Activated CD8-positive, alpha-beta T cell treated with anti-CD3 and anti-CD28 coated beads, Interleukin-2, amount 10 ng/mL, durations not matched to agents 7 days and 5 days (primary cell): ENCODE measurements at regions not wholly inside any gene's neighbourhood (a gene's known extent, or its start where the extent isn't known, plus 50 kb on each side); places are given as distances from the start of the nearest gene placed in this dataset.
"Not testable (repeated sequence)": the region's sequence is repeated elsewhere in the genome, so short reads cannot be mapped to it uniquely, and the experiment has no call there.

Source experiments
- ATAC-seq: fragments of 150-1000 bp; cut with Tn5 transposase; one replicate; pipeline ENCODE4 v1.10.0; 2021; ENCODE audit warnings: moderate library complexity
- CTCF ChIA-PET: fragments of 350-600 bp; sonication (Branson Sonifier 250); formaldehyde crosslinking; loops from one replicate; lab custom pipeline; 2021; ENCODE audit warnings: antibody characterized with exemption; lab: Charles Lee
- POLR2A ChIA-PET: fragments of 350-600 bp; sonication (Branson Sonifier 250); formaldehyde crosslinking; loops from one replicate; lab custom pipeline; 2021; ENCODE audit warnings: antibody characterized with exemption; lab: Charles Lee
- DNase-seq: peaks from one replicate; pipeline ENCODE4 v3.0.0-alpha.2; 2020
- H3K27ac Mint-ChIP-seq: one replicate; pipeline ENCODE4 v1.8.0; 2021; ENCODE audit warnings: mild to moderate bottlenecking, mixed read lengths
- H3K27me3 Mint-ChIP-seq: one replicate; pipeline ENCODE4 v1.8.0; 2021; ENCODE audit warnings: low read depth, mixed read lengths
- H3K36me3 Mint-ChIP-seq: one replicate; pipeline ENCODE4 v1.8.0; 2021; ENCODE audit warnings: low read depth, mixed read lengths
- H3K4me1 Mint-ChIP-seq: one replicate; pipeline ENCODE4 v1.8.0; 2021; ENCODE audit warnings: low read depth, mixed read lengths
- H3K4me3 Mint-ChIP-seq: one replicate; pipeline ENCODE4 v1.8.0; 2021; ENCODE audit warnings: mild to moderate bottlenecking, mixed read lengths
- H3K9me3 Mint-ChIP-seq: one replicate; pipeline ENCODE4 v1.8.0; 2022; ENCODE audit warnings: mixed read lengths; ENCODE audit not compliant: insufficient read depth

- H3K4me1 Mint-ChIP-seq, result no peaks in the 10 kb centered on the region
- H3K27ac Mint-ChIP-seq, result no peak overlapping the region
- no peak overlapping the region for H3K4me3 Mint-ChIP-seq
- DNase-seq, result no peak
- ChIA-PET CTCF (no interaction called here), POLR2A (no interaction called here)
- no peak for ATAC-seq
- no peaks in the 10 kb centered on the region for H3K36me3 Mint-ChIP-seq
- peaks cover 56% of the 10 kb centered on the region for H3K27me3 Mint-ChIP-seq
- H3K9me3 Mint-ChIP-seq, result no peaks in the 10 kb centered on the region
Observed at GRCh38 chr10:100645613-100646392, 99.6 kb upstream of the PAX2 start.

GRCh38 chr10:100647928-100648327 lies 97.5 kb upstream of the PAX2 start:
- ATAC-seq (no peak), DNase-seq (no peak)
- ChIA-PET POLR2A (no interaction called here), CTCF (no interaction called here)
- no peak overlapping the region for H3K27ac Mint-ChIP-seq
- H3K9me3 Mint-ChIP-seq, result no peaks in the 10 kb centered on the region
- H3K36me3 Mint-ChIP-seq, result no peaks in the 10 kb centered on the region
- no peak overlapping the region for H3K4me3 Mint-ChIP-seq
- no peaks in the 10 kb centered on the region for H3K4me1 Mint-ChIP-seq
- H3K27me3 Mint-ChIP-seq, result peaks cover 49% of the 10 kb centered on the region

DNA sequence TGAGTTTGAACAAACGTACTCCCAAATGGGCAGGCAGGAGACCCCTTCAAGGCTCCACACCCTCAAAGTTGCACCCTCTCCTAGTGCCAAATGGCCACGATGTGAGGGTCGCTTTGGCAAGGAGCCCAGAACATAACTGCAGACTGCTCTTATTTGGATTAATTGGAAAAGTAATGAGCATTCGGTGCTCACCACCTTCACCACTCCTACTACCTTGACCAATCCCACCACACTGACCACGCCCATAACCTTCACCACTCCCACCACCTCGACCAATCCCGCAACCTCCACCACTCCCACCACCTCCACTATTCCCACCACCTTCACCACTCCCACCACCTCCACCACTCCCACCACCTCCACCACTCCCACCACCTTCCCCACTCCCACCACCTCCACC lies 94.7 kb upstream of the PAX2 start:
- H3K9me3 Mint-ChIP-seq, result no peaks in the 10 kb centered on the region
- CTCF ChIA-PET, result no interaction called here
- POLR2A ChIA-PET, result no interaction called here
- H3K27ac Mint-ChIP-seq, result no peak overlapping the region
- H3K4me1 Mint-ChIP-seq, result peaks cover 18% of the 10 kb centered on the region
- ATAC-seq, result no peak
- DNase-seq, result no peak
- H3K4me3 Mint-ChIP-seq, result no peak overlapping the region
- peaks cover 5% of the 10 kb centered on the region for H3K36me3 Mint-ChIP-seq
- peaks cover 55% of the 10 kb centered on the region for H3K27me3 Mint-ChIP-seq

- H3K36me3 Mint-ChIP-seq, H3K9me3 Mint-ChIP-seq, CTCF ChIA-PET, H3K4me3 Mint-ChIP-seq, DNase-seq, POLR2A ChIA-PET, ATAC-seq, H3K27ac Mint-ChIP-seq: not testable (repeated sequence)
- Mint-ChIP-seq H3K4me1 (peaks cover 22% of the 10 kb centered on the region), H3K27me3 (peaks cover 55% of the 10 kb centered on the region)
Observed at GRCh38 chr10:100651099-100651498, 94.3 kb upstream of the PAX2 start.

DNA sequence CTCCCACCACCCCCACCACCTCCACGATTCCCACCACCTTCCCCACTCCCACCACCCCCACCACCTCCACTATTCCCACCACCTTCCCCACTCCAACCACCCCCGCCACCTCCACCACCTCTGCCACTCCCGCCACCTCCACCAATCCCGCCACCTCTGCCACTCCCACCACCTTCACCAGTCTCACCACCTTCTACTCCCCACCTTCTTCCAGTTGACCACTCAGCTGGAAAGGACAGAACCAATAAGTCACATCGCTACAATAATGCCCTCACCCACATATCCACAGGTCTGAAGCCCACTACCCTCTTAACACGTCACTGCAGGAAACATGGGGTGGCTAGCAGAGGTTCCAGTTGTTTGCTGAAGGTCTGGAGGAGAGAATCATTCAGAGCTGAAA lies 93.5 kb upstream of the PAX2 start:
- CTCF ChIA-PET, result no interaction called here
- DNase-seq, result no peak
- Mint-ChIP-seq H3K9me3 (no peaks in the 10 kb centered on the region), H3K27ac (no peak overlapping the region), H3K4me1 (peaks cover 23% of the 10 kb centered on the region), H3K27me3 (peaks cover 49% of the 10 kb centered on the region), H3K36me3 (peaks cover 7% of the 10 kb centered on the region), H3K4me3 (no peak overlapping the region)
- no peak for ATAC-seq
- POLR2A ChIA-PET, result no interaction called here

- peaks cover 23% of the 10 kb centered on the region for H3K4me1 Mint-ChIP-seq
- DNase-seq (no peak), ATAC-seq (no peak)
- peaks cover 7% of the 10 kb centered on the region for H3K36me3 Mint-ChIP-seq
- CTCF ChIA-PET, result no interaction called here
- H3K9me3 Mint-ChIP-seq, result no peaks in the 10 kb centered on the region
- H3K27me3 Mint-ChIP-seq, result peaks cover 56% of the 10 kb centered on the region
- H3K27ac Mint-ChIP-seq, result no peak overlapping the region
- H3K4me3 Mint-ChIP-seq, result no peak overlapping the region
- POLR2A ChIA-PET, result no interaction called here
Observed at GRCh38 chr10:100652406-100653135, 92.8 kb upstream of the PAX2 start.

- Mint-ChIP-seq H3K36me3 (peaks cover 7% of the 10 kb centered on the region), H3K4me3 (peak overlapping the region; percentile 23)
Observed at GRCh38 chr10:100653238-100653956, 92.0 kb upstream of the PAX2 start.

DNA sequence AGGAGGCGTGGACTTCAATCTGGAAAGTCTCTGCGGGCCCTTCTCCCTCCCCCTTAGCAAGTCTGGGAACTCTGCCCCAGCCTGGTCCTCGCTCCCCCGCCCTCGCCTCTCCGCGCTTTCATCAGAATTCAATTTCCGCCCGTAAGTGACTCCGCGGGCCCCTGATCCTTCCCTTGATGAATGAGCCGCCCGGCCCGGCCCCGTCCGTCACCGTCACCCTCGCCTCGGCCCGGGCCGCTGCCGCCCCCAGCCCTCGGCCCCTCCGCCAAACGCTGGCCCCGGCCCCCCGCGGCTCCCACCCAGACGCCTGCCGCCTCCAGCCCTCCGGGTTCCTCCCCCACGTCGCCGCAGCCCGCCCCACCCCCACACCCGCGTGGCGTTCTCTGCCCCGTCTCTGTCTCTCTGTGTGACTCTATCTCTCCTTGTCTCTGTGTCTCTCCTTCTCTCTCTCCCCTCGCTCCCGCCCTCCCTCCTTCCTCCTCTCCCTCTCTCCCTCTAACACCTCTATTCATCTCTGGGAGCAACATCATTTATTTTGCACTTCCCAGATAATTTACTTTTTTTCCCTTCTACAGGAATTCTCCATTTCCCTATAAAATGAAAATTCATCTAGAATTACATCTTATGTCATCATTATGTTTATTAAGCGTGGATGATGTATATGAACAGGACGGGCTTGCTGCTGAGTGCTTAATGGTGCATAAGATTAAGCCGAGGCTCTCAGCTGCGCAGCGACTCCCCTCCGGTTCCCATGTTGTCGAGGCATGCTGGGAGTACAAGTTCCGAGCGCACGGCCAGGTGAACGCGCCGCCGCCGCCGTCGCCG lies 91.2 kb upstream of the PAX2 start:
- DNase-seq, result peak; percentile 46
- Mint-ChIP-seq H3K27ac (no peak overlapping the region), H3K4me1 (peaks cover 26% of the 10 kb centered on the region), H3K9me3 (no peaks in the 10 kb centered on the region), H3K4me3 (peak overlapping the region; percentile 60), H3K36me3 (peaks cover 8% of the 10 kb centered on the region), H3K27me3 (peaks cover 59% of the 10 kb centered on the region)
- peak; percentile 48 for ATAC-seq
- ChIA-PET CTCF (no interaction called here), POLR2A (no interaction called here)

More at GRCh38 chr10:100653238-100653956, 92.0 kb upstream of the PAX2 start:
- Mint-ChIP-seq H3K27me3 (peaks cover 59% of the 10 kb centered on the region), H3K9me3 (no peaks in the 10 kb centered on the region), H3K4me1 (peaks cover 23% of the 10 kb centered on the region), H3K27ac (no peak overlapping the region)
- ChIA-PET POLR2A (no interaction called here), CTCF (no interaction called here)
- DNase-seq (no peak), ATAC-seq (no peak)

GRCh38 chr10:100654782-100655325 lies 90.5 kb upstream of the PAX2 start:
- Mint-ChIP-seq H3K27me3 (peaks cover 62% of the 10 kb centered on the region), H3K4me3 (peak overlapping the region; percentile 60), H3K36me3 (peaks cover 10% of the 10 kb centered on the region), H3K4me1 (peaks cover 27% of the 10 kb centered on the region), H3K9me3 (no peaks in the 10 kb centered on the region), H3K27ac (peak overlapping the region; percentile 44)
- DNase-seq, result peak; percentile 37
- ATAC-seq, result peak; percentile 35
- ChIA-PET CTCF (no interaction called here), POLR2A (no interaction called here)

- H3K27ac Mint-ChIP-seq, result no peak overlapping the region
- no peaks in the 10 kb centered on the region for H3K9me3 Mint-ChIP-seq
- no peak for ATAC-seq
- peaks cover 66% of the 10 kb centered on the region for H3K27me3 Mint-ChIP-seq
- peaks cover 10% of the 10 kb centered on the region for H3K36me3 Mint-ChIP-seq
- ChIA-PET CTCF (no interaction called here), POLR2A (no interaction called here)
- H3K4me1 Mint-ChIP-seq, result peaks cover 27% of the 10 kb centered on the region
- peak overlapping the region; percentile 58 for H3K4me3 Mint-ChIP-seq
- DNase-seq, result no peak
Observed at GRCh38 chr10:100655326-100655759, 90.0 kb upstream of the PAX2 start.

GRCh38 chr10:100655760-100656421 lies 89.5 kb upstream of the PAX2 start:
- H3K4me1 Mint-ChIP-seq, result peaks cover 27% of the 10 kb centered on the region
- H3K27me3 Mint-ChIP-seq, result peaks cover 72% of the 10 kb centered on the region
- H3K36me3 Mint-ChIP-seq, result peaks cover 10% of the 10 kb centered on the region
- POLR2A ChIA-PET, result no interaction called here
- H3K9me3 Mint-ChIP-seq, result no peaks in the 10 kb centered on the region
- peak overlapping the region; percentile 58 for H3K4me3 Mint-ChIP-seq
- DNase-seq, result peak; percentile 24
- CTCF ChIA-PET, result no interaction called here
- no peak for ATAC-seq
- no peak overlapping the region for H3K27ac Mint-ChIP-seq
